Retinal pigment epithelial cell (primary cell): ENCODE measurements at regions not wholly inside any gene's neighbourhood (a gene's known extent, or its start where the extent isn't known, plus 50 kb on each side); places are given as distances from the start of the nearest gene placed in this dataset.

Experiments
- DNase-seq: peaks from one replicate; pipeline ENCODE4 v3.0.0-alpha.2; 2010; ENCODE audit warnings: low read depth
- H3K4me3 ChIP-seq: 2 replicates; pipeline ENCODE4 v1.5.1; 2011; ENCODE audit warnings: mild to moderate bottlenecking, low read length, control low read depth, moderate library complexity
- TF ChIP-seq, protein P1 (sequence below): conservative IDR thresholded peaks from 2 replicates; pipeline ENCODE4 v1.5.1; 2011; ENCODE audit warnings: low read depth, low read length, control low read depth, inconsistent platforms

DNA sequence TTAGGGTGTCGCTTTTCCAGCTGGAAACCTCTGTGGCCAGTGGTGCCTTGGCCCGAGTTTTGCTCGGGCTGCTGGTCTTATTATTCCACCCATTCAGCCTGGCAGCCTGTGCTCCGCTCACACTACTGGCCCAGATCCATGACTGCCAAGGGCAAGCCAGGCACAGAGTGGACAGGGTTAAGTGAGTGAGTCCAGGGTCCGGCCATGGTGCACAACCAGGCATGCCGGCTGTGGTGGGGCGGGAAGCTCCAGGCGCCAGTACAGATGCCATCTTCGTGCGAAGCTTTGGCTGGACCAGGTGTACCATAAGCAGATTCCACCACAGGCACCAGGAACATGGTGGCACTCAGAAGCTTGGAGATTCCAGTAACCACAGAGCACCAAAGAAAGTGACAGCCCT, 580.2 kb upstream of the FAM174A start:
- TF ChIP-seq, protein P1, sequence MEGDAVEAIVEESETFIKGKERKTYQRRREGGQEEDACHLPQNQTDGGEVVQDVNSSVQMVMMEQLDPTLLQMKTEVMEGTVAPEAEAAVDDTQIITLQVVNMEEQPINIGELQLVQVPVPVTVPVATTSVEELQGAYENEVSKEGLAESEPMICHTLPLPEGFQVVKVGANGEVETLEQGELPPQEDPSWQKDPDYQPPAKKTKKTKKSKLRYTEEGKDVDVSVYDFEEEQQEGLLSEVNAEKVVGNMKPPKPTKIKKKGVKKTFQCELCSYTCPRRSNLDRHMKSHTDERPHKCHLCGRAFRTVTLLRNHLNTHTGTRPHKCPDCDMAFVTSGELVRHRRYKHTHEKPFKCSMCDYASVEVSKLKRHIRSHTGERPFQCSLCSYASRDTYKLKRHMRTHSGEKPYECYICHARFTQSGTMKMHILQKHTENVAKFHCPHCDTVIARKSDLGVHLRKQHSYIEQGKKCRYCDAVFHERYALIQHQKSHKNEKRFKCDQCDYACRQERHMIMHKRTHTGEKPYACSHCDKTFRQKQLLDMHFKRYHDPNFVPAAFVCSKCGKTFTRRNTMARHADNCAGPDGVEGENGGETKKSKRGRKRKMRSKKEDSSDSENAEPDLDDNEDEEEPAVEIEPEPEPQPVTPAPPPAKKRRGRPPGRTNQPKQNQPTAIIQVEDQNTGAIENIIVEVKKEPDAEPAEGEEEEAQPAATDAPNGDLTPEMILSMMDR: no peak
- DNase-seq: no peak
- no peak overlapping the region for H3K4me3 ChIP-seq

DNA sequence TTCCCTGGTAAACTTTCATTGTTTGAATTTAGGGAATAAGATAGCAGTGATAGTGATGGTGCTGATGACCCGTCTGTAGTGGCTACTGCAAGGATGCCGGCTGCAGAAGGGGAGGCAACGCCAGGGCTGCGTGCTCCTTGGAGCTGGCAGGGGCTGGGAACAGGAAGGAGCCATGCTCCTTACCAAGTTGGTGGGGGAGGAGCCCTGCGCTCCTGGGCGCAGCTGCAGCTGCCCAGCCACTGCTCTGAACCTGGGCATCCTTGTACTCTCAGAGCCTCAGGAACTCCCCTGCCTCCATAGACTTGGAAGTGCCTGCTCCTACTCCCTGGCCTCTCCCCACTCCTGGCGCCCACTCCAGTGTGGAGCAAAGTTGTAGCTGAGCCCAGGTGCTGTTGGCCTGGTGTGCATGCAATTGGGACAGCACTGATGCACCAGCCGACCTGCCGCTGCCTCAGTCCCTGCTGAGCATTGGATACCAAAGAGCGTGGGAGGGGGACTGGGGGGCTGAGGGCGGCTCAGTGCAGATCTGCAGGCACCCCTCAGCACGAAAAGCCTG, 585.1 kb upstream of the FAM174A start:
- no peak overlapping the region for H3K4me3 ChIP-seq
- TF ChIP-seq, protein P1: no peak
- DNase-seq: no peak

DNA sequence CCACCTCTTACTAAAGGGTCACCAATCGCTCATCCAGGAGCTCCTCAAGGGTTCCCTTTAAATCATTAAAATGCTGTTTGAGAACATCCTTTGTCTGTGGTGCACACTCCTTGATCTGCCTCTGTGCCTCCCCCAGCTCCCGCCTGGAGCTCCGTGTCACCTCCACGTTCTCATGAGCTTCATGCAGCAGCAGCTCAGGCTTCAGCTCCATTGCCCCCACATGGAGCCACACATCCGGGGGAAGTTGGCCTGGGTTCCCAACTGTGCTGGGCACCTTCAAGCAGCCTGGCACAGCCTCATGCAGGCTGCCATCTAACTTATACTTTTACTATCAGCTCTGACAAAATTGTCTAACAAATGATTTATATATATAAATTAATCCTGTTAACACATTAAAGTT, 585.8 kb upstream of the FAM174A start:
- TF ChIP-seq, protein P1: no peak
- no peak for DNase-seq
- no peak overlapping the region for H3K4me3 ChIP-seq

DNA sequence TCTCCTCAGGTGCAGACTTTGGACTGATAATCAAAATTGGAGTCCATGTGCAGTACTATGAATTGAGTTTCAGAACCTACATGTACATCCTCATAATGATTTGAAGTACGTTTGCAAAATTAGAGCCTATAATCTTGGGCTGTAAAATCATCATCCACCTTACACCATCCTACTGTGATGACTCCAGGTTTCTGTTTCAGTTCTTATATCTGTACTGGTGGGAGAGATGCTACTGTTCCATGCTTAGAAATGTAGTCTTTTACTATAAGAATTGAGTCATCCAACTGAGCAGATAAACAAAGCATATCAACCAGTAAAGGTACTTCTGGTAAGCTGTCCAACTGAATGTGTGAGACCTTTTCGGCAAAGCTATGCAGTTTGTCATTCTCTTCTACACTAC, 586.3 kb upstream of the FAM174A start:
- TF ChIP-seq, protein P1: no peak
- no peak for DNase-seq
- H3K4me3 ChIP-seq: no peak overlapping the region

DNA sequence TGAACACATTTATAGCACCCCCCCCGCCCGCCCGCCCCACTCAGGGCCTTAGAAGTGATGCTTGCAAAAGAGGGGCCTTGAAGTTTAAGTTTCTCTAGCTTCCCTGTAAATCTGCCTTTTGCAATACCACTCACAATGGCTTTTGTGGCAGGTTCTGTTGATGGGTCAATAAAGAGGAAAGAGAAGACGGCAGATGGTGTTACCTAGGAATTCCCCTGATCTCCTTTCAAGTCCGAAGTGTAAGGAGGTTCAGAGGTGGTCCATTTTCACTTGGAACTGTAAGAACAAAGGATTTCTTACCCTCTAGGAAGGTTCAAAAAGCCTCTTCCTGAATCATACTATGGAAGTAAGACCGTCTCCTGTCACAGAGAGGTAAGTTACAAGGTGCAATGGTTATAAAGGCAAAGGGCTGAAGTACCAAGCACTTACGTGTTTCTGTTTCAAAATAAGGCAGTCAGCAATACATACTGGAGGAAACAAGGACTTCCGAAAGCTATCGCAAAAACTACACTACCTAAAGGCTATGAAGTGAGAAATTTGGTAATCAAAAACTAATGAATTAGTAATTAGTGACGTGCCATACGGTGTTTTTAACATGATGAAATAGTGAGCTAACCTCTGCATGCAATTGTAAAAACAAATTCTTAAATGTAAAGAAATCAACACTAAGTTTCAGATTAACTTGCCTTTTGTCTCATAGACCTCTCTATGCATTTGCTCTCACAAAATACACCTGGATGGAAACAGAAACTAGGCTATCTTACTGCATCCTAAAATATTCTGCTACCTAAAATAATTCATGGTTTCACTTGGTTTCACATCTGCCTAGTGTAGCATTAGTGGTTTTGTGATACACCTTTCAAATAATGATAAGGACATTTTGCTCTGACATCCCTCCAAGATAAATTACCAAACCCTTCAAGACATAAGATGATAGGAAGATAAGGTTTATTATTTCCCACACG, 589.4 kb upstream of the FAM174A start:
- TF ChIP-seq, protein P1: no peak
- DNase-seq: no peak
- no peak overlapping the region for H3K4me3 ChIP-seq

DNA sequence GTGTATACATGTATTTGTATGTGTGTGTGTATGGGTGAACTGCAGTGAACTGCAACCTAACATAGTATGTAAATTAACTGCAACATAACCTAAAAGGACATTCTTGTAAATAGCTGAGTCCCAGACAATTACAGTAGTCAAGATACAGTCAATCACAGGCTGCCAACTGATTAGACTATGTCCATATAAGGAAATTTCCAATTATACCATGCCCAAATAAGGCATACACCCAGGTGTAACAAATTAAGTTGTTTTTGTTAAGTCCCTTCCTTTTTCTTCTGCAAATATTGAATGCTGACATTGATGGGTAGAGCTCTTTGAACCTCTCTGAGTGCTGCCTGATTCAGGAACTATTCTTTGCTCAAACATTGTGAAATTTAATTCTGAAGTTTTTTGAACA, 594.6 kb upstream of the FAM174A start:
- DNase-seq: no peak
- TF ChIP-seq, protein P1: no peak
- H3K4me3 ChIP-seq: no peak overlapping the region

DNA sequence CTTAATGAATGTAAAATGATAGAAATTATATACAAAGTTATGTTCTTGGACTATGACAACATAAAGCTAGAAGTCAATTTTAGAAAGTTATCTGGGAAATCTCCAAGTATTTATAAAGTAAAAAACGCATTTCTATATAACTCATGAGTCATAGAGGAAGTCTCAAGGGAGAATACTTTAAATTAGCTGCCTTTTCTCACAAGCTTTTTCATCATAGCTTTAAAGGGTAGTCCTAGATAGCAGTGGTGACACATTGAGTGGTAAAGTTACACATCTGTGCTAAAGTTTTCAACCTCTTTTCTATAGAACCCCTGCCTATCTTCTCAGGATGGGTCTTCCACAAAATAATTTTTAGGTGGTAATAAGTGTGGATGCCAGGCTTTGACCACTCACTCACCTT, 598.3 kb upstream of the FAM174A start:
- no peak overlapping the region for H3K4me3 ChIP-seq
- no peak for DNase-seq
- TF ChIP-seq, protein P1: no peak
